ENCODE measurements at regions not wholly inside any gene's neighbourhood (a gene's known extent, or its start where the extent isn't known, plus 50 kb on each side); places are given as distances from the start of the nearest gene placed in this dataset.
"Not testable (repeated sequence)": the region's sequence is repeated elsewhere in the genome, so short reads cannot be mapped to it uniquely, and the experiment has no call there.

- Histone ChIP-seq H3K4me3 (replicated peaks; ENCODE audit: insufficient read depth, low read length) (no peak overlapping the region), H3K27ac (replicated peaks) (no peak overlapping the region), H3K27me3 (ENCODE audit: insufficient read depth, poor library complexity, severe bottlenecking) (peaks cover 3% of the 10 kb centered on the region)
- DNase-seq (ENCODE audit: low read depth in 1 of 2, low spot score in 1 of 2) = no peak
- TF ChIP-seq POLR2AphosphoS5 (IDR thresholded peaks at IDR 0.05; ENCODE audit: low read depth) (no peak), CTCF (IDR thresholded peaks at IDR 0.05; ENCODE audit: insufficient read depth, low read length) (no peak), GABPA (IDR thresholded peaks at IDR 0.05; ENCODE audit: low read depth) (no peak), SPI1 (IDR thresholded peaks at IDR 0.05; ENCODE audit: borderline replicate concordance, low read depth) (no peak), REST (IDR thresholded peaks at IDR 0.05; ENCODE audit: insufficient replicate concordance, low read depth) (no peak)
These were observed 70.0 kb upstream of the PPP1R26 start for GRCh38 chr9:135409286-135410200.

GRCh38 chr9:135410421-135410820, 69.2 kb upstream of the PPP1R26 start:
- no peak overlapping the region for H3K4me3 ChIP-seq (replicated peaks; ENCODE audit: insufficient read depth, low read length)
- peaks cover 3% of the 10 kb centered on the region for H3K27me3 ChIP-seq (ENCODE audit: insufficient read depth, poor library complexity, severe bottlenecking)
- DNase-seq (ENCODE audit: low read depth in 1 of 2, low spot score in 1 of 2) = no peak
- H3K27ac ChIP-seq (replicated peaks) = no peak overlapping the region
- TF ChIP-seq GABPA (IDR thresholded peaks at IDR 0.05; ENCODE audit: low read depth) (no peak), REST (IDR thresholded peaks at IDR 0.05; ENCODE audit: insufficient replicate concordance, low read depth) (no peak), SPI1 (IDR thresholded peaks at IDR 0.05; ENCODE audit: borderline replicate concordance, low read depth) (no peak), CTCF (IDR thresholded peaks at IDR 0.05; ENCODE audit: insufficient read depth, low read length) (no peak), POLR2AphosphoS5 (IDR thresholded peaks at IDR 0.05; ENCODE audit: low read depth) (no peak)

GRCh38 chr9:135410831-135411473, 68.6 kb upstream of the PPP1R26 start:
- TF ChIP-seq REST (IDR thresholded peaks at IDR 0.05; ENCODE audit: insufficient replicate concordance, low read depth) (no peak), SPI1 (IDR thresholded peaks at IDR 0.05; ENCODE audit: borderline replicate concordance, low read depth) (no peak), POLR2AphosphoS5 (IDR thresholded peaks at IDR 0.05; ENCODE audit: low read depth) (no peak), CTCF (IDR thresholded peaks at IDR 0.05; ENCODE audit: insufficient read depth, low read length) (no peak), GABPA (IDR thresholded peaks at IDR 0.05; ENCODE audit: low read depth) (no peak)
- peaks cover 3% of the 10 kb centered on the region for H3K27me3 ChIP-seq (ENCODE audit: insufficient read depth, poor library complexity, severe bottlenecking)
- no peak overlapping the region for H3K4me3 ChIP-seq (replicated peaks; ENCODE audit: insufficient read depth, low read length)
- no peak for DNase-seq (ENCODE audit: low read depth in 1 of 2, low spot score in 1 of 2)
- no peak overlapping the region for H3K27ac ChIP-seq (replicated peaks)

- not testable (repeated sequence) for DNase-seq (ENCODE audit: low read depth in 1 of 2, low spot score in 1 of 2)
These were observed 68.0 kb upstream of the PPP1R26 start for GRCh38 chr9:135411605-135412004.

More at GRCh38 chr9:135411605-135412004, 68.0 kb upstream of the PPP1R26 start:
- H3K27me3 ChIP-seq (ENCODE audit: insufficient read depth, poor library complexity, severe bottlenecking); H3K27ac ChIP-seq (replicated peaks); H3K4me3 ChIP-seq (replicated peaks; ENCODE audit: insufficient read depth, low read length): not testable (repeated sequence)
